Endothelial cell of umbilical vein (primary cell): ENCODE measurements at regions not wholly inside any gene's neighbourhood (a gene's known extent, or its start where the extent isn't known, plus 50 kb on each side); places are given as distances from the start of the nearest gene placed in this dataset.

ENCODE experiments used
- EZH2 ChIP-seq: IDR thresholded peaks from 2 replicates; pipeline ENCODE4 v1.6.1; 2012; ENCODE audit warnings: borderline replicate concordance, low read depth, mild to moderate bottlenecking, moderate library complexity, low read length, inconsistent platforms; ENCODE audit not compliant: severe bottlenecking
- FOS ChIP-seq: IDR thresholded peaks from 2 replicates; pipeline ENCODE4 v1.6.1; 2011; ENCODE audit warnings: mild to moderate bottlenecking, low read length, moderate library complexity, borderline replicate concordance; ENCODE audit not compliant: insufficient read depth
- JUN ChIP-seq: IDR thresholded peaks from 2 replicates; pipeline ENCODE4 v1.6.1; 2011; ENCODE audit warnings: borderline replicate concordance, low read depth; ENCODE audit not compliant: insufficient read length, insufficient read depth
- MAX ChIP-seq: IDR thresholded peaks from 2 replicates; pipeline ENCODE4 v1.6.1; 2011; ENCODE audit not compliant: insufficient read depth, insufficient read length
- MYC ChIP-seq: IDR thresholded peaks from one replicate; pipeline ENCODE4 v1.6.1; 2011; ENCODE audit warnings: mild to moderate bottlenecking, low read depth, low read length
- POLR2A ChIP-seq: IDR thresholded peaks from 2 replicates; pipeline ENCODE4 v1.6.1; 2012; ENCODE audit warnings: low read depth, mild to moderate bottlenecking, control low read depth, low read length
- POLR2AphosphoS5 ChIP-seq: IDR thresholded peaks from 2 replicates; pipeline ENCODE4 v1.6.1; 2012; ENCODE audit warnings: low read depth, mild to moderate bottlenecking, control low read depth, low read length, moderate library complexity; ENCODE audit not compliant: insufficient read depth
- TF ChIP-seq, protein P1 (sequence below), 2 donors: IDR thresholded peaks; 1 replicate in 1 of 2; 2 replicates in 1 of 2; pipeline ENCODE4 v1.5.1; 2011; ENCODE audit warnings: low read length in 2 of 2, mild to moderate bottlenecking in 2 of 2, moderate library complexity in 2 of 2, control low read depth in 1 of 2, inconsistent platforms in 1 of 2, low read depth in 1 of 2; ENCODE audit not compliant: insufficient read depth in 1 of 2; ENCODE audit errors: extremely low read depth in 1 of 2

DNA sequence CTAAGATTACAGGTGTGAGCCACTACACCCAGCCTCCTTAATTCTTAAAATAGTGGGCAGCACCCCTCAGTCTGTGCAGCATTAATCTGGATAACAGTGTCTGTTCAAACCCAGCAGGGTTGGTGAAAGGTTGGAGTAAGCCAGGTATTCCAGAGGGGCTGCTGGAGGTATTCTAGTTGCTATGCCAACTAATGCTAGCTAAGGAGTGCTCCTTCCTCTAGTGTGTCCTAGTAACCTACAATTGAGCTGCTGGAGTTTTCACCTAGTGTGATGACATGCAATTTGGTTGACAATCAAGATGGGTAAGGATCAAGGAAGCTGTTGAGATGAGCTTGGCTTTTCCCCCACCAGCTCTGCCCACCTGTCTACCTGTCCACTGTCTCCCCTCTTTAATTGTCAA is 100.2 kb upstream of the IPO9 start:
- TF ChIP-seq POLR2AphosphoS5, result no peak
- no peak for TF ChIP-seq EZH2
- TF ChIP-seq, protein P1, sequence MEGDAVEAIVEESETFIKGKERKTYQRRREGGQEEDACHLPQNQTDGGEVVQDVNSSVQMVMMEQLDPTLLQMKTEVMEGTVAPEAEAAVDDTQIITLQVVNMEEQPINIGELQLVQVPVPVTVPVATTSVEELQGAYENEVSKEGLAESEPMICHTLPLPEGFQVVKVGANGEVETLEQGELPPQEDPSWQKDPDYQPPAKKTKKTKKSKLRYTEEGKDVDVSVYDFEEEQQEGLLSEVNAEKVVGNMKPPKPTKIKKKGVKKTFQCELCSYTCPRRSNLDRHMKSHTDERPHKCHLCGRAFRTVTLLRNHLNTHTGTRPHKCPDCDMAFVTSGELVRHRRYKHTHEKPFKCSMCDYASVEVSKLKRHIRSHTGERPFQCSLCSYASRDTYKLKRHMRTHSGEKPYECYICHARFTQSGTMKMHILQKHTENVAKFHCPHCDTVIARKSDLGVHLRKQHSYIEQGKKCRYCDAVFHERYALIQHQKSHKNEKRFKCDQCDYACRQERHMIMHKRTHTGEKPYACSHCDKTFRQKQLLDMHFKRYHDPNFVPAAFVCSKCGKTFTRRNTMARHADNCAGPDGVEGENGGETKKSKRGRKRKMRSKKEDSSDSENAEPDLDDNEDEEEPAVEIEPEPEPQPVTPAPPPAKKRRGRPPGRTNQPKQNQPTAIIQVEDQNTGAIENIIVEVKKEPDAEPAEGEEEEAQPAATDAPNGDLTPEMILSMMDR (IDR thresholded peaks at IDR 0.05; ENCODE audit: extremely low read depth in 1 of 2, insufficient read depth in 1 of 2, low read depth in 1 of 2, low read length in 2 of 2), result no peak
- no peak for TF ChIP-seq MAX
- no peak for TF ChIP-seq MYC
- no peak for TF ChIP-seq POLR2A
- no peak for TF ChIP-seq JUN
- no peak for TF ChIP-seq FOS
